GM23338 (cell line): ENCODE measurements at regions not wholly inside any gene's neighbourhood (a gene's known extent, or its start where the extent isn't known, plus 50 kb on each side); places are given as distances from the start of the nearest gene placed in this dataset.
A peak's percentile ranks its signal among the peaks of the same experiment; 100 is the strongest.

ENCODE experiments used
- ATAC-seq: fragments of 200-7000 bp; cut with Tn5 transposase; 3 replicates; pipeline ENCODE4 v1.9.1; 2020
- DNase-seq: peaks from one replicate; pipeline ENCODE4 v3.0.0-alpha.2; 2015; ENCODE audit warnings: low spot score
- H2AFZ ChIP-seq: fragments of 200-600 bp; sonication (generic); 2 replicates; pipeline ENCODE4 v1.8.0; 2016; ENCODE audit warnings: antibody characterized with exemption, mild to moderate bottlenecking, moderate library complexity
- H3F3A ChIP-seq: fragments of 200-600 bp; sonication (generic); replicated peaks from 2 replicates; pipeline ENCODE4 v1.8.0; 2017; ENCODE audit warnings: antibody characterized with exemption, mixed run types, low read depth
- H3K27ac ChIP-seq: fragments of 200-600 bp; sonication (generic); 2 replicates; pipeline ENCODE4 v1.6.1; 2016; ENCODE audit warnings: low read depth
- H3K27me3 ChIP-seq: fragments of 200-600 bp; sonication (generic); 2 replicates; pipeline ENCODE4 v1.8.0; 2016; ENCODE audit warnings: mild to moderate bottlenecking, mixed run types, moderate library complexity; ENCODE audit not compliant: insufficient read depth
- H3K36me3 ChIP-seq: fragments of 200-600 bp; sonication (generic); 2 replicates; pipeline ENCODE4 v1.8.0; 2016; ENCODE audit warnings: mild to moderate bottlenecking; ENCODE audit not compliant: insufficient read depth
- H3K4me1 ChIP-seq: fragments of 200-600 bp; sonication (generic); 2 replicates; pipeline ENCODE4 v1.8.0; 2016; ENCODE audit warnings: mild to moderate bottlenecking, moderate library complexity; ENCODE audit not compliant: insufficient read depth
- H3K4me2 ChIP-seq: fragments of 200-600 bp; sonication (generic); 2 replicates; pipeline ENCODE4 v1.7.1; 2017; ENCODE audit warnings: mixed run types
- H3K4me3 ChIP-seq: fragments of 200-600 bp; sonication (generic); 2 replicates; pipeline ENCODE4 v1.6.1; 2016; ENCODE audit warnings: mixed run types
- H3K79me2 ChIP-seq: fragments of 200-600 bp; sonication (generic); replicated peaks from 2 replicates; pipeline ENCODE4 v1.8.0; 2017; ENCODE audit warnings: mild to moderate bottlenecking; ENCODE audit not compliant: insufficient read depth
- H3K9me2 ChIP-seq: fragments of 200-600 bp; sonication (generic); 2 replicates; pipeline ENCODE4 v1.8.0; 2017; ENCODE audit not compliant: insufficient read depth
- H4K20me1 ChIP-seq: fragments of 200-600 bp; sonication (generic); replicated peaks from 2 replicates; pipeline ENCODE4 v1.8.0; 2017; ENCODE audit warnings: mild to moderate bottlenecking; ENCODE audit not compliant: insufficient read depth
- H3K27ac Mint-ChIP-seq: 2 replicates; pipeline ENCODE4 v1.8.0; 2020; ENCODE audit warnings: inconsistent platforms, mild to moderate bottlenecking, moderate library complexity, mixed read lengths
- H3K27me3 Mint-ChIP-seq: 3 replicates; pipeline ENCODE4 v1.8.0; 2022; ENCODE audit warnings: low read depth, mild to moderate bottlenecking, moderate library complexity, mixed read lengths, inconsistent platforms; ENCODE audit not compliant: insufficient read depth, poor library complexity
- H3K36me3 Mint-ChIP-seq: 3 replicates; pipeline ENCODE4 v1.8.0; 2021; ENCODE audit warnings: low read depth, mild to moderate bottlenecking, inconsistent platforms, moderate library complexity, mixed read lengths
- H3K4me1 Mint-ChIP-seq: 3 replicates; pipeline ENCODE4 v1.8.0; 2020; ENCODE audit warnings: mild to moderate bottlenecking, inconsistent platforms, mixed read lengths
- H3K4me3 Mint-ChIP-seq: 3 replicates; pipeline ENCODE4 v1.8.0; 2021; ENCODE audit warnings: moderate library complexity, mild to moderate bottlenecking, inconsistent platforms, mixed read lengths
- H3K9me3 Mint-ChIP-seq: 3 replicates; pipeline ENCODE4 v1.8.0; 2020; ENCODE audit warnings: moderate library complexity, mild to moderate bottlenecking, inconsistent platforms, mixed read lengths
- CREB1 ChIP-seq: fragments of 250-450 bp; sonication (Bioruptor Pico); IDR thresholded peaks from 2 replicates; pipeline ENCODE4 v1.5.0; 2020; ENCODE audit warnings: low read depth, mild to moderate bottlenecking, moderate library complexity
- EZH2 ChIP-seq: fragments of 200-600 bp; sonication (generic); IDR thresholded peaks from one replicate; pipeline ENCODE4 v1.8.0; 2017; ENCODE audit warnings: antibody characterized with exemption, mild to moderate bottlenecking, low read depth; ENCODE audit not compliant: unreplicated experiment
- EZH2phosphoT487 ChIP-seq: fragments of 200-600 bp; sonication (generic); IDR thresholded peaks from one replicate; pipeline ENCODE4 v1.8.1; 2018; ENCODE audit warnings: antibody characterized with exemption; ENCODE audit not compliant: unreplicated experiment
- JUNB ChIP-seq: IDR thresholded peaks from one replicate; pipeline ENCODE4 v1.6.1; 2016; ENCODE audit warnings: antibody characterized with exemption; ENCODE audit not compliant: unreplicated experiment
- NANOG ChIP-seq: IDR thresholded peaks from 2 replicates; pipeline ENCODE4 v1.6.1; 2016; ENCODE audit warnings: antibody characterized with exemption, borderline replicate concordance
- POLR2AphosphoS5 ChIP-seq: IDR thresholded peaks from 2 replicates; pipeline ENCODE4 v1.6.1; 2016; ENCODE audit warnings: antibody characterized with exemption, low read depth
- TF ChIP-seq, protein P1 (sequence below): IDR thresholded peaks from one replicate; pipeline ENCODE4 v1.6.1; 2018; ENCODE audit warnings: antibody characterized with exemption; ENCODE audit not compliant: unreplicated experiment
- TF ChIP-seq, protein P2 (sequence below), 2 experiments: fragments of 200-600 bp in 1 of 2; sonication (generic) in 1 of 2; conservative IDR thresholded peaks; 2 replicates each; pipeline versions ENCODE4 v1.5.1 to v1.6.1; 2016 to 2017; ENCODE audit warnings: antibody characterized with exemption in 2 of 2, low read depth in 2 of 2, mild to moderate bottlenecking in 2 of 2, moderate library complexity in 1 of 2

DNA sequence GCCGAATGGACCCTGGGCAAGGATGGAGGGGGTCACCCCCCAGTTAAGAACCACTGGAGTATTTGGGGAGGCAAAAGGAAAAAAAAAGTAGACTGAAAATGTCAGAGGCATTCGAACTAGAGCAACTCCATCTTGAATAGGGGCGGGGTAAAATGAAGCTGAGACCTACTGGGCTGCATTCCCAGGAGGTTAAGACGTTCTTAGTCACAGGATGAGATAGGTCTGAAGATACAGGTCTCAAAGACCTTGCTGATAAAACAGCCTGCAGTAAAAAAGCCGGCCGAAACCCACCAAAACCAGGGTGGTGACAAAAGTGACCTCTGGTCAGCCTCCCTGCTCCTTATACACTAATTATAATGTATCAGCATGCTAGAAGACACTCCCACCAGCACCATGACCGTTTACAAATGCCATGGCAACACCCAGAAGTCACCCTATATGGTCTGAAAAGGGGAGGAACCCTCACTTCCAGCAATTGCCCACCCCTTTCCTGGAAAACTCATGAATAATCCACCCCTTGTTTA is 70.4 kb upstream of the KCNG1 start:
- no peaks in the 10 kb centered on the region for H3F3A ChIP-seq
- no peaks in the 10 kb centered on the region for H4K20me1 ChIP-seq
- H3K4me2 ChIP-seq: no peak overlapping the region
- H3K27ac ChIP-seq: no peak overlapping the region
- H3K9me3 Mint-ChIP-seq: no peaks in the 10 kb centered on the region
- no peak overlapping the region for H3K4me3 ChIP-seq
- TF ChIP-seq EZH2phosphoT487 (no peak), EZH2 (no peak), JUNB (no peak), POLR2AphosphoS5 (no peak), NANOG (no peak)
- TF ChIP-seq, protein P1, sequence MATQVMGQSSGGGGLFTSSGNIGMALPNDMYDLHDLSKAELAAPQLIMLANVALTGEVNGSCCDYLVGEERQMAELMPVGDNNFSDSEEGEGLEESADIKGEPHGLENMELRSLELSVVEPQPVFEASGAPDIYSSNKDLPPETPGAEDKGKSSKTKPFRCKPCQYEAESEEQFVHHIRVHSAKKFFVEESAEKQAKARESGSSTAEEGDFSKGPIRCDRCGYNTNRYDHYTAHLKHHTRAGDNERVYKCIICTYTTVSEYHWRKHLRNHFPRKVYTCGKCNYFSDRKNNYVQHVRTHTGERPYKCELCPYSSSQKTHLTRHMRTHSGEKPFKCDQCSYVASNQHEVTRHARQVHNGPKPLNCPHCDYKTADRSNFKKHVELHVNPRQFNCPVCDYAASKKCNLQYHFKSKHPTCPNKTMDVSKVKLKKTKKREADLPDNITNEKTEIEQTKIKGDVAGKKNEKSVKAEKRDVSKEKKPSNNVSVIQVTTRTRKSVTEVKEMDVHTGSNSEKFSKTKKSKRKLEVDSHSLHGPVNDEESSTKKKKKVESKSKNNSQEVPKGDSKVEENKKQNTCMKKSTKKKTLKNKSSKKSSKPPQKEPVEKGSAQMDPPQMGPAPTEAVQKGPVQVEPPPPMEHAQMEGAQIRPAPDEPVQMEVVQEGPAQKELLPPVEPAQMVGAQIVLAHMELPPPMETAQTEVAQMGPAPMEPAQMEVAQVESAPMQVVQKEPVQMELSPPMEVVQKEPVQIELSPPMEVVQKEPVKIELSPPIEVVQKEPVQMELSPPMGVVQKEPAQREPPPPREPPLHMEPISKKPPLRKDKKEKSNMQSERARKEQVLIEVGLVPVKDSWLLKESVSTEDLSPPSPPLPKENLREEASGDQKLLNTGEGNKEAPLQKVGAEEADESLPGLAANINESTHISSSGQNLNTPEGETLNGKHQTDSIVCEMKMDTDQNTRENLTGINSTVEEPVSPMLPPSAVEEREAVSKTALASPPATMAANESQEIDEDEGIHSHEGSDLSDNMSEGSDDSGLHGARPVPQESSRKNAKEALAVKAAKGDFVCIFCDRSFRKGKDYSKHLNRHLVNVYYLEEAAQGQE: no peak
- peaks cover 4% of the 10 kb centered on the region for H3K27me3 Mint-ChIP-seq
- no peak overlapping the region for H3K27ac Mint-ChIP-seq
- no peak overlapping the region for H3K4me3 Mint-ChIP-seq
- H3K36me3 Mint-ChIP-seq: no peaks in the 10 kb centered on the region
- H3K79me2 ChIP-seq: no peaks in the 10 kb centered on the region
- H3K4me1 Mint-ChIP-seq: peaks cover 25% of the 10 kb centered on the region
- DNase-seq (no peak), ATAC-seq (no peak)
- H3K27me3 ChIP-seq: no peaks in the 10 kb centered on the region
- H3K9me2 ChIP-seq: no peaks in the 10 kb centered on the region
- H3K4me1 ChIP-seq: peaks cover 21% of the 10 kb centered on the region
- H2AFZ ChIP-seq: peak overlapping the region; percentile 7; the same call in 1 of the 2 replicates
- no peaks in the 10 kb centered on the region for H3K36me3 ChIP-seq

DNA sequence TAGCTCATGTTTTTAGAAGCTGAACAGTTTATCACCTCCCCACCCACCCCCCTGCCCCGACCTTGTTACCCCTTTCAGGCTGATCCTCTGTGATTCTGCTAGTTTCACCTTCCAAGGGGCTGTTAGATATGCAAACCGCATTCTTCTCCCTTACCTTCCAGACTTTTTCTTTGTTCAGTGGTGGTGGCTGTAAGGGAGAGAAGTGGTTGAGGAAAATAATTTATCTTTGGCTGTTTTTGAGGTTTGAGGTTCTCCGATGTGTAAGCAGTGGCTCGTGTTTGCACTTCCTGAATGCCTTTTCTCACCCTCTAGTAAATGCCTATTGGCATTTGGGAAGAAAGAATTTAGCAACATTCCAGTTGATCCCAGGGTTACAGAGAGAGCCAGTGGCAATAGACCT is 69.4 kb upstream of the KCNG1 start:
- peak overlapping the region; percentile 0; the same call in 1 of the 2 replicates for H3K27ac Mint-ChIP-seq
- peak overlapping the region; percentile 66; the same call in 1 of the 2 replicates for H3K4me2 ChIP-seq
- no peaks in the 10 kb centered on the region for H3K9me3 Mint-ChIP-seq
- H3K4me1 ChIP-seq: peaks cover 25% of the 10 kb centered on the region
- H3K27me3 Mint-ChIP-seq: peaks cover 4% of the 10 kb centered on the region
- DNase-seq (peak; percentile 46), ATAC-seq (peak; percentile 66)
- TF ChIP-seq CREB1 (CRISPR knock-in tag): no peak
- TF ChIP-seq, protein P2, sequence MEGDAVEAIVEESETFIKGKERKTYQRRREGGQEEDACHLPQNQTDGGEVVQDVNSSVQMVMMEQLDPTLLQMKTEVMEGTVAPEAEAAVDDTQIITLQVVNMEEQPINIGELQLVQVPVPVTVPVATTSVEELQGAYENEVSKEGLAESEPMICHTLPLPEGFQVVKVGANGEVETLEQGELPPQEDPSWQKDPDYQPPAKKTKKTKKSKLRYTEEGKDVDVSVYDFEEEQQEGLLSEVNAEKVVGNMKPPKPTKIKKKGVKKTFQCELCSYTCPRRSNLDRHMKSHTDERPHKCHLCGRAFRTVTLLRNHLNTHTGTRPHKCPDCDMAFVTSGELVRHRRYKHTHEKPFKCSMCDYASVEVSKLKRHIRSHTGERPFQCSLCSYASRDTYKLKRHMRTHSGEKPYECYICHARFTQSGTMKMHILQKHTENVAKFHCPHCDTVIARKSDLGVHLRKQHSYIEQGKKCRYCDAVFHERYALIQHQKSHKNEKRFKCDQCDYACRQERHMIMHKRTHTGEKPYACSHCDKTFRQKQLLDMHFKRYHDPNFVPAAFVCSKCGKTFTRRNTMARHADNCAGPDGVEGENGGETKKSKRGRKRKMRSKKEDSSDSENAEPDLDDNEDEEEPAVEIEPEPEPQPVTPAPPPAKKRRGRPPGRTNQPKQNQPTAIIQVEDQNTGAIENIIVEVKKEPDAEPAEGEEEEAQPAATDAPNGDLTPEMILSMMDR (conservative IDR thresholded peaks at IDR 0.05; ENCODE audit: low read depth in 2 of 2): no peak
- no peaks in the 10 kb centered on the region for H3K36me3 Mint-ChIP-seq
- H2AFZ ChIP-seq: peak overlapping the region; percentile 56
- H3K27ac ChIP-seq: 0 out of 2 replicates have a peak overlapping the region, but pooled peaks have one; percentile 34
- H3K27me3 ChIP-seq: no peaks in the 10 kb centered on the region
- no peaks in the 10 kb centered on the region for H3K36me3 ChIP-seq
- peaks cover 31% of the 10 kb centered on the region for H3K4me1 Mint-ChIP-seq
- peak overlapping the region; percentile 41 for H3K4me3 Mint-ChIP-seq
- peak overlapping the region; percentile 34; the same call in 1 of the 2 replicates for H3K4me3 ChIP-seq
- no peaks in the 10 kb centered on the region for H4K20me1 ChIP-seq
- no peaks in the 10 kb centered on the region for H3F3A ChIP-seq
- no peaks in the 10 kb centered on the region for H3K9me2 ChIP-seq
- no peaks in the 10 kb centered on the region for H3K79me2 ChIP-seq
